Thyroid gland (tissue), 4 donors: ENCODE measurements at regions not wholly inside any gene's neighbourhood (a gene's known extent, or its start where the extent isn't known, plus 50 kb on each side); places are given as distances from the start of the nearest gene placed in this dataset.

ENCODE experiments used
- DNase-seq, 2 donors: peaks; one replicate each; pipeline ENCODE4 v3.0.0-alpha.2; 2019
- H3K27ac ChIP-seq, 3 donors: fragments of 200-600 bp; sonication (generic); 1 replicate in 2 of 3; 2 replicates in 1 of 3; pipeline ENCODE4 v1.5.1; 2016 to 2019; ENCODE audit warnings: mild to moderate bottlenecking in 1 of 3, moderate library complexity in 1 of 3
- H3K27me3 ChIP-seq: fragments of 200-600 bp; sonication (generic); one replicate; pipeline ENCODE4 v1.5.1; 2019
- H3K36me3 ChIP-seq, 2 donors: fragments of 200-600 bp; sonication (generic); one replicate each; pipeline ENCODE4 v1.5.1; 2016 to 2019
- H3K4me1 ChIP-seq, 2 donors: fragments of 200-600 bp; sonication (generic); one replicate each; pipeline ENCODE4 v1.5.1; 2017 to 2019
- H3K4me3 ChIP-seq, 3 donors: fragments of 200-600 bp; sonication (generic); replicated peaks in 1 of 3; 1 replicate in 2 of 3; 2 replicates in 1 of 3; pipeline ENCODE4 v1.5.1; 2016; ENCODE audit warnings: mild to moderate bottlenecking in 1 of 3
- H3K9me3 ChIP-seq: fragments of 200-600 bp; sonication (generic); one replicate; pipeline ENCODE4 v1.5.1; 2017
- POLR2A ChIP-seq, 2 donors: fragments of 450-650 bp; IDR thresholded peaks; one replicate each; pipeline ENCODE4 v1.6.1; 2017; ENCODE audit warnings: antibody characterized with exemption in 2 of 2, mild to moderate bottlenecking in 2 of 2, moderate library complexity in 1 of 2
- WGBS, 2 donors: methylation state at CpG; one replicate each; pipeline ENCODE4 v1.1.5; 2017; 5-methylcytosine and 5-hydroxymethylcytosine counted together
- intact Hi-C: fragments of 100-400 bp; cut with DNase I; formaldehyde crosslinking; loops from one replicate; pipeline ENCODE4 v1.15.1; 2023
- TF ChIP-seq, protein P1 (sequence below), 6 experiments: fragments of 200-600 bp in 3 of 6; fragments of 450-650 bp in 3 of 6; sonication (generic) in 3 of 6; IDR thresholded peaks; one replicate each; pipeline ENCODE4 v1.5.1; 2016 to 2019; ENCODE audit warnings: antibody characterized with exemption in 6 of 6, mild to moderate bottlenecking in 2 of 6, inconsistent platforms in 1 of 6, moderate library complexity in 1 of 6

- TF ChIP-seq, protein P1, sequence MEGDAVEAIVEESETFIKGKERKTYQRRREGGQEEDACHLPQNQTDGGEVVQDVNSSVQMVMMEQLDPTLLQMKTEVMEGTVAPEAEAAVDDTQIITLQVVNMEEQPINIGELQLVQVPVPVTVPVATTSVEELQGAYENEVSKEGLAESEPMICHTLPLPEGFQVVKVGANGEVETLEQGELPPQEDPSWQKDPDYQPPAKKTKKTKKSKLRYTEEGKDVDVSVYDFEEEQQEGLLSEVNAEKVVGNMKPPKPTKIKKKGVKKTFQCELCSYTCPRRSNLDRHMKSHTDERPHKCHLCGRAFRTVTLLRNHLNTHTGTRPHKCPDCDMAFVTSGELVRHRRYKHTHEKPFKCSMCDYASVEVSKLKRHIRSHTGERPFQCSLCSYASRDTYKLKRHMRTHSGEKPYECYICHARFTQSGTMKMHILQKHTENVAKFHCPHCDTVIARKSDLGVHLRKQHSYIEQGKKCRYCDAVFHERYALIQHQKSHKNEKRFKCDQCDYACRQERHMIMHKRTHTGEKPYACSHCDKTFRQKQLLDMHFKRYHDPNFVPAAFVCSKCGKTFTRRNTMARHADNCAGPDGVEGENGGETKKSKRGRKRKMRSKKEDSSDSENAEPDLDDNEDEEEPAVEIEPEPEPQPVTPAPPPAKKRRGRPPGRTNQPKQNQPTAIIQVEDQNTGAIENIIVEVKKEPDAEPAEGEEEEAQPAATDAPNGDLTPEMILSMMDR (IDR thresholded peaks at IDR 0.05): no peak
- no peaks in the 10 kb centered on the region for H3K36me3 ChIP-seq
- DNase-seq: no peak
- no peaks in the 10 kb centered on the region for H3K27me3 ChIP-seq
- no peaks in the 10 kb centered on the region for H3K4me1 ChIP-seq
- no peak overlapping the region for H3K27ac ChIP-seq
- H3K9me3 ChIP-seq: no peaks in the 10 kb centered on the region
- WGBS, 2 donors: 64 to 76% methylated on average over 2 of the region's 2 CpGs
- intact Hi-C loops: no loop called here
- no peak overlapping the region for H3K4me3 ChIP-seq
Measured at GRCh38 chr12:127712561-127712960, 554.4 kb upstream of the TMEM132C start.

- H3K9me3 ChIP-seq: no peaks in the 10 kb centered on the region
- H3K36me3 ChIP-seq: no peaks in the 10 kb centered on the region
- DNase-seq: no peak
- no peak for TF ChIP-seq POLR2A (IDR thresholded peaks at IDR 0.05)
- TF ChIP-seq, protein P1 (IDR thresholded peaks at IDR 0.05): no peak
- intact Hi-C loops: no loop called here
- no peaks in the 10 kb centered on the region for H3K4me1 ChIP-seq
- 61 to 68% methylated on average over 2 of the region's 2 CpGs for WGBS, 2 donors
- H3K27ac ChIP-seq: no peak overlapping the region
- no peak overlapping the region for H3K4me3 ChIP-seq
- no peaks in the 10 kb centered on the region for H3K27me3 ChIP-seq
Measured at GRCh38 chr12:127716166-127716565, 550.8 kb upstream of the TMEM132C start.

- Histone ChIP-seq H3K4me3 (no peak overlapping the region), H3K27ac (no peak overlapping the region), H3K36me3 (no peaks in the 10 kb centered on the region), H3K9me3 (no peaks in the 10 kb centered on the region), H3K4me1 (no peaks in the 10 kb centered on the region), H3K27me3 (no peaks in the 10 kb centered on the region)
- intact Hi-C loops: no loop called here
- no peak for DNase-seq
- TF ChIP-seq, protein P1 (IDR thresholded peaks at IDR 0.05): no peak
- no peak for TF ChIP-seq POLR2A (IDR thresholded peaks at IDR 0.05)
- 83 to 92% methylated on average over 4 of the region's 4 CpGs for WGBS, 2 donors
Measured at GRCh38 chr12:127717278-127717677, 549.7 kb upstream of the TMEM132C start.

GRCh38 chr12:127720334-127720733, 546.6 kb upstream of the TMEM132C start:
- Histone ChIP-seq H3K27me3 (no peaks in the 10 kb centered on the region), H3K9me3 (no peaks in the 10 kb centered on the region), H3K4me1 (no peaks in the 10 kb centered on the region), H3K36me3 (no peaks in the 10 kb centered on the region), H3K4me3 (no peak overlapping the region), H3K27ac (no peak overlapping the region)
- WGBS, 2 donors: 85 to 87% methylated on average over 12 of the region's 12 CpGs
- DNase-seq: no peak
- no peak for TF ChIP-seq POLR2A (IDR thresholded peaks at IDR 0.05)
- TF ChIP-seq, protein P1 (IDR thresholded peaks at IDR 0.05): no peak
- intact Hi-C loops: no loop called here

DNA sequence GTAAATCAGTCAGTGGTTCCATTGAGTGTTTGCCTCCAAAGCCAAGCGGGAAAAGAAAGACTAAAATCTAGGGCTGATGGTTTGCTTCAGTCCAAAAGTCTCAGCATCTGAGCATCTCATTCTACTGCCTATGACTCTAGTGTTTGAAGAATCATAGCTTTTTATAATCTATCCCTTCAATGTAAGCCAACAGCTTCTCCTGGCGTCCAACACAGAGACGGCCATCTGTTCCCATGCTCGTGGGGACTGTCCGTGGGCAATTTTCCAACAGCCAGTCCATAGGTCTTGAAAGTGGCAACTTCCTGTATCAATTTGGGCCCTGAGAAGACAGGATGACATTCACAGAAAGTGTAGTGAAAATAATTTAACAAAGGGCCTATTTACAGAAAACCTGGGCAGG, 544.4 kb upstream of the TMEM132C start:
- Histone ChIP-seq H3K27ac (no peak overlapping the region), H3K27me3 (no peaks in the 10 kb centered on the region), H3K9me3 (no peaks in the 10 kb centered on the region), H3K4me1 (no peaks in the 10 kb centered on the region), H3K36me3 (no peaks in the 10 kb centered on the region), H3K4me3 (no peak overlapping the region)
- intact Hi-C loops: no loop called here
- DNase-seq: no peak
- TF ChIP-seq, protein P1 (IDR thresholded peaks at IDR 0.05): no peak
- no peak for TF ChIP-seq POLR2A (IDR thresholded peaks at IDR 0.05)
- WGBS, 2 donors: 79 to 84% methylated on average over 5 of the region's 5 CpGs
